HG03175 (cell line): ENCODE measurements at regions not wholly inside any gene's neighbourhood (a gene's known extent, or its start where the extent isn't known, plus 50 kb on each side); places are given as distances from the start of the nearest gene placed in this dataset.
"Not testable (repeated sequence)": the region's sequence is repeated elsewhere in the genome, so short reads cannot be mapped to it uniquely, and the experiment has no call there.

Experiments used
- ATAC-seq: cut with Tn5 transposase; IDR thresholded peaks from one replicate; pipeline ENCODE4 v1.9.1; 2021; ENCODE audit warnings: mild to moderate bottlenecking, moderate library complexity; ENCODE audit not compliant: unreplicated experiment

DNA sequence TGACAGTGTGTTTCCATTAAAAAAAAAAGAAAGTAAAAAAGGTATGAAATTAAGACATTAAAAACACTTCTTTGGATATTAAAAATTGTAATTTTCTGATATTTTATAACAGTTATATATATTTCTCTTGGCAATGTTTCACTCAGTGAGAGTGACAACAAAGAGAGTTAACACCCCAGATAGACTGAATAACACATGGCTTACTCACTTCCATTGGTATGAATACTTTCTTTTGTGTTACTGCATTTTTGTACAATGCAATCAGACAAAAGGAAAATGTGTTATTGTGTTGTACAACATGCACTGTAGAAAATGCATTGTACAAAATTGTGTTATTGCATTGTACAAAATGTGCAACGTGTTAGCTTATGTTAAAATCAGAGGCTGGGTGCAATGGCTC lies 676.6 kb upstream of the AMELY start:
- ATAC-seq: not testable (repeated sequence)

DNA sequence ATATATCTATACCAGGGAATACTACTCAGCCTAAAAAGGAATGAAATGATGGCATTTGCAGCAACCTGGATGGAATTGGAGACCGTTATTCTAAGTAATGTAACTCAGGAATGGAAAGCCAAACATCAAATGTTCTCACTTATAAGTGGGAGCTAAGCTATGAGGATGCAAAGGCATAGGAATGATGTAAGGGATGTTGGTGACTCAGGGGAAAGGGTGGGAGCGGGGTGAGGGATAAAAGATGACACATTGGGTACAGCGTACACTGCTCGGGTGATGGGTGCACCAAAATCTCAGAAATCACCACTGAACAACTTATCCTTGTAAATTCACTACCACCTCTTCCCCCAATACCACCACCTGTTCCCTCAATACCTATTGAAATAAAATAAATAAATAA lies 651.0 kb upstream of the AMELY start:
- ATAC-seq: no peak

- no peak for ATAC-seq
These were observed 646.1 kb upstream of the AMELY start for GRCh38 chrY:7557675-7558074.

DNA sequence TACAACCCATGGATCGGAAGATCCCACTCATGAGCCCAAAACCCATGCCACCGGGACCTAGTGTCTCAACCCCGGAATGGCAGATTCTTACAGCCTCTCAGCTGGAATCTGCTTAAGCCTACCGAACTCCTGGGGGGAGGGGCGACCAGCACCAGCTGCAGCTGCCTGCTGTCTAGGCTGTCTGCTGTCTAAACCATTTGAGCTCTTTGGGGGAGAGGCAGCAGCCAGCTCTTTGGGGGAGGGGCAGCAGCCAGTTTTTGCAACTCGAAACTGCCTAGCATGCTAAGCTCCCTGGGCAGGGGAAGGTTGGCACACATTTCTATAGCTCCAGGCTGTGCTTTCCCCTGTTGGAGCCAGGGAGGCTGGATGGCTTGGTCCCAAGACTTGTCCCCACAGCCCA lies 643.5 kb upstream of the AMELY start:
- ATAC-seq: no peak

DNA sequence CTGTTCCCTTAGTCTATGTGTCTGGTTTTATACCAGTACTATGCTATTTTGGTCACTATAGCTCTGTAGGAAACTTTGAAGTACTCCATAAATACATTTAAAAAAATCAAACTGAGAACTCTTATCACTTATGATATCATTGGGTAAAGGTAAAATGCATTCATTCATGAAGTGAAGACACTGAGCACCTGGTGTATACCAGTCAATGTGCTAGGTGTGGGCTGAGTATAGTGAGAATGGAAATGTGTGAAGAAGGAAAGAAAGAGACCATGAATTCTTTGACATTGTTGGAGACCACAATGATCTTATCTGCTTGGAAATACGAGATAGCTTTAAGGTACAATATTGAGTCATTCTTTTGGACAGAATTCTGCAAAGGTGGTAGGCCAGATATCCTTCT lies 633.5 kb upstream of the AMELY start:
- ATAC-seq: no peak

DNA sequence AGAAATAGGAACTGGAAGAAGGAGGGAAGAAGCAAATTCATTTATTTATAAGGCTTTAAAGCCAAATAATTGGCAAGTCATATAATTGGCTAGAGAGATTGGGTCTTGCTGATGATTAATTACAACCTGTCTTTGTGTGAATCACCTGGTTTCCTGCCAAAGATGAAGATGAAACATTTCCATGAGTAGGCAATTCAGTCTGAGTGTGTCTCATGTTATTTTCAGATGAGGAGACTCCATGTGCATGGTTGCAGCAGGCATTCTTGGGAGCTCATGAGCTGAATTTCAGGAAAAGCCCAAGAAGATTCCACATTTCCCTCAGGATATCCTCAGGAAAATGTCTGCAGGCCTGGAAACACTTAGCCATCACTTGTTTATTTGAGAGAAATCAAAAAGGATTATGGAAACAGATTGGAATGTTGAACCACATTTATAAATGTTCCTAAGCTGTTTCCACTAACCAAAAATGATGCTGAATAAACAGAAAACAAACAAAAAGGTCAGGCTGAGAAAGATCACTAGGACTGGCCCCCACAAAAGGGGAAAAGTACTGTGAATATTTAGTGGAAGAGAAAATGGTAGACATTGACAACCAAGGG lies 632.7 kb upstream of the AMELY start:
- ATAC-seq: no peak

- ATAC-seq: no peak
These were observed 632.0 kb upstream of the AMELY start for GRCh38 chrY:7543506-7543905.

GRCh38 chrY:7542256-7542858 lies 630.8 kb upstream of the AMELY start:
- no peak for ATAC-seq

GRCh38 chrY:7529396-7529795 lies 617.8 kb upstream of the AMELY start:
- ATAC-seq: no peak

DNA sequence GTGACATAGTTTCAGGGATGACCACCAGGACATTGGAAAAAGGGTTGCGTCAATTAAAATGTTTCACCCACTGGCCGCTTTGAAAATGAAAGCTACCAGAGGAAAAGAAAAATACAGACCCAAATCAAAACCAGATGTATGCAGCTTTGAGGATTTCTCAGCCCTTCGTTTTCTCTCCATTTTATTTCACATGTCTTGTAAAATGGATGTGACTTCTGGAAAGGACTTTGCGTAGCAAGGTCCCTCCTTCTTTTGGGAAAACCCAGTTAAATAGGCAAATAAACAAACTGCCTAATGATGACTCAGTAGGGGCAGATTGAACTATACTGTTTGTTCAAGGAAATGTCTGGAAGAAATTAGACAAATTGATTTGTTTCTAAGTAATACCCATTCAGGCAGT lies 616.0 kb upstream of the AMELY start:
- ATAC-seq: not testable (repeated sequence)

DNA sequence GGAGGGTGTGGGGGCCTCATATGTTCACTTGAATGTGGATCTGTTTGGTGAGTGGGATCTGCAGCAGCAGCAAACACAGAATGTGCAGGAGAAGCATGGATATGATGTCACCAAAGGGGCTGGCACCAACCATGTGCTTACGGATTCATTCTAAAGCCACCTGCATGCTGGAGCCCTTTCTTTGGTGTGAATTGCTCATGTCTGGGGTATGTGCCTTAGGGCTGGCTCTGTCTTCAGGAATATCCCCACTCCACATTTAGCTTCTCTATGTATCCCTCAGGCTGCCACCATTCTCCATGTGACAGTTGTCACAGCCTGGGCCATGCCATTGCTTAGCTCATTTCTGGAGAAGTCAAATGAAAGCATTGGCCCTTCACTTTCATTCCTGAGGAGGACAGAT lies 606.8 kb upstream of the AMELY start:
- ATAC-seq: no peak

DNA sequence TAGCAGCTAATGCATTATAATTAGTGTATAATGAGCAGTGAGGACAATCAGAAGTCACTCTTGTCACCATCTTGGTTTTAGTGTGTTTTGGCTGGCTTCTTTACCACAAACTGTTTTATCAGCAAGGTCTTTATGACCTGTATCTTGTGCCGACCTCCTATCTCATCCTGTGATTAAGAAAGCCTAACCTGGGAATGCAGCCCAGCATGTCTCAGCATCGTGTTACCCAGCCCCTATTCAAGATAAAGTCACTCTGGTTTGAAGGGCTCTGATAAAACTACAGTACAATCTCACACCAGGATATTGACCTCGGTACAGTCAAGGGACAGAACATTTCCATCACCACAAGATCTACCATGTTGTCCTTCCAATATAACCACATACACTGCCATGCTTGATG lies 604.7 kb upstream of the AMELY start:
- ATAC-seq: no peak

GRCh38 chrY:7515812-7516211 lies 604.3 kb upstream of the AMELY start:
- ATAC-seq: no peak

- no peak for ATAC-seq
These were observed 591.3 kb upstream of the AMELY start for GRCh38 chrY:7502896-7503295.

GRCh38 chrY:7501236-7501635 lies 589.7 kb upstream of the AMELY start:
- ATAC-seq: no peak

DNA sequence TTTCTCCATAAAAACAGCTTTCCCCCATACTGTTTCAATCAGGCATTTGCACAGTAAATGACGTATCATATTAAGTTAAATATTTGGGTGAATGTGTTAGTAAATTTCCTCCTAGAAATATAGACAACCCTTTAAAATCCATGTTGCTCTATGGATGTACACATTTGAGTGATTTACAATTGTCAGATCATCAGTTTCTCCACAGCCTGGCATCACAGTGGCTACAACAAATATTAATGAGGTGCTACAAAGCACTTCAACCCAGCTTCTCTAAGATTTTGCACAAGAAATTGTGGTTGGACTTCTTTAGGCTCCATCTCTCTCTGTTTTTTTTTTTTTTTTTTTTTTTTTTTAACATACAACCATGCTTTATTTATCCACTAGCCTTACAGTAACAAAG lies 584.4 kb upstream of the AMELY start:
- ATAC-seq: no peak

GRCh38 chrY:7484455-7485285 lies 573.1 kb upstream of the AMELY start:
- not testable (repeated sequence) for ATAC-seq

GRCh38 chrY:7471976-7472375 lies 560.4 kb upstream of the AMELY start:
- ATAC-seq: no peak

- ATAC-seq: no peak
These were observed 558.5 kb upstream of the AMELY start for GRCh38 chrY:7470037-7470436.

DNA sequence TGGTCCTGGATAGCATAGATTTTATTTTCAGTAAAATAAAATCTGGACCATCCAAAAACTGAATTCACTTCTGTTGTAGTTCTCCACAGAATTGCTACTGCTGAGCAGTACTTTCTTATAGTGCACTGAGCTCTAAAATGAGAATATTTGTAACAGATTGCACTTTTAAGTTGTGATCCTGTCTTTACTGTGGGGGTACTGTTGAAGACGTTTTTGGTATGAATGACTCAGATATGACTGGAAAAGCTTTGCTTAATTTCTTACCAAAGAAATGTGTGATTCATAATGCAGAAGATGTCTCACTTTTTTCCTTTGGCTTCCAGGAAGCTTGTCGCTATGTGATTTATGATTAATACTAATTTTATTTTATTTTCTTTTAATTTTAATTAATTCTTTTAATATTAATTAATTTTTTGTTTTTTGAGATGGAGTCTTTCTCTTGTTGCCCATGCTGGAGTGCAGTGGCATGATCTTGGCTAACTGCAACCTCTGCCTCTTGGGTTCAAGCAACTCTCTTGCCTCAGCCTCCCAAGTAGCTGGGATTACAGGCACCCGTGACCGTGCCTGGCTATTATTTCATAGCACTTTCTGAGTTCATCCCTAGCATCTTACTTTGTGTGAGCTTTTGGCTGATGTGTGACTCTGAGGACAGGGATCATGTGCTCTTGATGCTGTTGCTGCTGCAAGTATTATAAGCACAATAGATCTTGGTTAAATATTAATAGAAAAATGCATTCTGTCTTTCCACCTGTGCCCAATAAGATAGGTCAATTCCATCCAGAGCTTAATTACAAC lies 557.6 kb upstream of the AMELY start:
- no peak for ATAC-seq

GRCh38 chrY:7467796-7468520 lies 556.4 kb upstream of the AMELY start:
- ATAC-seq: no peak
